Lung (tissue), 11 donors: ENCODE measurements at regions not wholly inside any gene's neighbourhood (a gene's known extent, or its start where the extent isn't known, plus 50 kb on each side); places are given as distances from the start of the nearest gene placed in this dataset.

Source experiments
- ATAC-seq: fragments of 200-7000 bp; cut with Tn5 transposase; one replicate; pipeline ENCODE4 v1.9.1; 2020; ENCODE audit warnings: moderate number of reproducible peaks; ENCODE audit not compliant: insufficient read depth, low FRiP score
- DNase-seq, 3 donors: peaks; one replicate each; pipeline ENCODE4 v3.0.0-alpha.2; 2013 to 2017
- H3K27ac ChIP-seq, 2 donors: one replicate each; pipeline ENCODE4 v1.5.1; 2013; ENCODE audit warnings: mild to moderate bottlenecking in 2 of 2, moderate library complexity in 2 of 2, control low read depth in 1 of 2, inconsistent platforms in 1 of 2, low read depth in 1 of 2, low read length in 1 of 2
- H3K27me3 ChIP-seq, 3 donors: one replicate each; pipeline ENCODE4 v1.5.1; 2013; ENCODE audit warnings: low read length in 2 of 3; ENCODE audit not compliant: control insufficient read depth in 3 of 3, insufficient read depth in 3 of 3
- H3K36me3 ChIP-seq, 4 donors: one replicate each; pipeline ENCODE4 v1.5.1; 2013; ENCODE audit warnings: low read length in 4 of 4, mild to moderate bottlenecking in 1 of 4, moderate library complexity in 1 of 4; ENCODE audit not compliant: control insufficient read depth in 4 of 4, insufficient read depth in 4 of 4
- H3K4me1 ChIP-seq, 5 donors: one replicate each; pipeline ENCODE4 v1.5.1; 2013; ENCODE audit warnings: low read length in 5 of 5, mild to moderate bottlenecking in 2 of 5, moderate library complexity in 1 of 5; ENCODE audit not compliant: control insufficient read depth in 5 of 5, insufficient read depth in 5 of 5
- H3K4me3 ChIP-seq: one replicate; pipeline ENCODE4 v1.5.1; 2013; ENCODE audit warnings: mild to moderate bottlenecking, control low read depth, moderate library complexity
- H3K9ac ChIP-seq, 2 donors: one replicate each; pipeline ENCODE4 v1.5.1; 2013; ENCODE audit warnings: low read length in 2 of 2, control low read depth in 1 of 2; ENCODE audit not compliant: insufficient read depth in 1 of 2
- H3K9me3 ChIP-seq, 4 donors: one replicate each; pipeline ENCODE4 v1.5.1; 2013; ENCODE audit warnings: low read length in 3 of 4, mild to moderate bottlenecking in 1 of 4, moderate library complexity in 1 of 4; ENCODE audit not compliant: control insufficient read depth in 4 of 4, insufficient read depth in 3 of 4
- WGBS, 2 donors: extraction: QIAGEN DNeasy Blood & Tissue Kit; methylation state at CpG; one replicate each; pipeline ENCODE4 v1.1.7; 2013; 5-methylcytosine and 5-hydroxymethylcytosine counted together
- TF ChIP-seq, protein P1 (sequence below): IDR thresholded peaks from 2 replicates; pipeline ENCODE4 v1.5.1; 2012; ENCODE audit warnings: mild to moderate bottlenecking; ENCODE audit errors: control extremely low read depth, extremely low read depth
- donor health status: control.
- donor health status: control.
- donor health status: Bipolar disorder and iron deficiency.
- donor health status: healthy.
- donor health status: DM: yes; HTN: yes; CAD: no.

DNA sequence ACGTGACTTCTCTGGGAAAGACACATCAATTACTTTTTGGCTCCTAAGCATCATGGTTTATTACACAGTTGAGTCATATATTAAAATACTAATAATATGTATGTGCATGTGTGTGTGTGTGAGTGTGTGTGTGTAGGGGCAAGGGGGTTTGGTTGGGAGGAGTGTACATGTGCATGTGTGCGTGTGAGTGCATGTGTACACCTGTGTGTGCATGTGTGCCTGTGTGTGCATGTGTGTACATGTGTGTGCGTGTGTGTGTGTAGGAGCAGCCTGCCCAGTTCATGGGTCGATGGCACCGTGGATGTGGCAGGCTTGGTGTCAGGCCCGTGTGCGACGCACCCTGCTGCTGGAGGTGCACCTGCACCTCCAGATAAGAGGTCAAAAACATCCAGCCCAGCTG is 99.0 kb upstream of the SNTG2 start:
- 85 to 87% methylated on average over 8 of the region's 8 CpGs for WGBS, 2 donors
- Histone ChIP-seq H3K27ac (no peak overlapping the region), H3K4me1 (peaks cover 0 to 3% (median 0%) of the 10 kb centered on the region in 5 donors), H3K4me3 (no peak overlapping the region), H3K27me3 (no peaks in the 10 kb centered on the region), H3K9ac (no peak overlapping the region), H3K9me3 (no peaks in the 10 kb centered on the region), H3K36me3 (no peaks in the 10 kb centered on the region)
- TF ChIP-seq, protein P1, sequence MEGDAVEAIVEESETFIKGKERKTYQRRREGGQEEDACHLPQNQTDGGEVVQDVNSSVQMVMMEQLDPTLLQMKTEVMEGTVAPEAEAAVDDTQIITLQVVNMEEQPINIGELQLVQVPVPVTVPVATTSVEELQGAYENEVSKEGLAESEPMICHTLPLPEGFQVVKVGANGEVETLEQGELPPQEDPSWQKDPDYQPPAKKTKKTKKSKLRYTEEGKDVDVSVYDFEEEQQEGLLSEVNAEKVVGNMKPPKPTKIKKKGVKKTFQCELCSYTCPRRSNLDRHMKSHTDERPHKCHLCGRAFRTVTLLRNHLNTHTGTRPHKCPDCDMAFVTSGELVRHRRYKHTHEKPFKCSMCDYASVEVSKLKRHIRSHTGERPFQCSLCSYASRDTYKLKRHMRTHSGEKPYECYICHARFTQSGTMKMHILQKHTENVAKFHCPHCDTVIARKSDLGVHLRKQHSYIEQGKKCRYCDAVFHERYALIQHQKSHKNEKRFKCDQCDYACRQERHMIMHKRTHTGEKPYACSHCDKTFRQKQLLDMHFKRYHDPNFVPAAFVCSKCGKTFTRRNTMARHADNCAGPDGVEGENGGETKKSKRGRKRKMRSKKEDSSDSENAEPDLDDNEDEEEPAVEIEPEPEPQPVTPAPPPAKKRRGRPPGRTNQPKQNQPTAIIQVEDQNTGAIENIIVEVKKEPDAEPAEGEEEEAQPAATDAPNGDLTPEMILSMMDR = no peak
- DNase-seq (no peak), ATAC-seq (no peak)

DNA sequence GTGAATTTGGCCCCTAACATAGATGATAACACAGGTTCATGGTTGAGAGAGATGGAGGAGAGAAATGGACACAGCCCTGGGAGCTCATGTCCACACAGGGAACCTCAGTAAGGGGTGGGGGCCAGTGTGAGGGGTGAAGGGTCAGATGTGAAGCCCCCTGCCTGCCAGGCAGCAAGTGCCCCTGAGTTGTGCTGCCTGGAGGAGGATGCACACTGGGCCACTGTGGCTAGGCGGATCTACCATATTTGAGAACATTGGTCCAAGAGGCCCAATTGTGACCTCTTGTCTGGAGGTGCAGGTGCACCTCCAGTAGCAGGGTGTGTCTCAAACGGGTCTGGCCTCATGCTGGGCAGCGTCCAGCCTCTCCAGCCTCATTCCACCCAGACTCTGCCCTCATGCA is 99.6 kb upstream of the SNTG2 start:
- Histone ChIP-seq H3K4me1 (no peaks in the 10 kb centered on the region), H3K36me3 (no peaks in the 10 kb centered on the region), H3K27me3 (no peaks in the 10 kb centered on the region), H3K27ac (no peak overlapping the region), H3K9ac (no peak overlapping the region), H3K4me3 (no peak overlapping the region), H3K9me3 (peaks cover 0 to 2% (median 0%) of the 10 kb centered on the region in 4 donors)
- ATAC-seq = no peak
- no peak for DNase-seq
- TF ChIP-seq, protein P1 = no peak
- 79 to 86% methylated on average over 3 of the region's 3 CpGs for WGBS, 2 donors

DNA sequence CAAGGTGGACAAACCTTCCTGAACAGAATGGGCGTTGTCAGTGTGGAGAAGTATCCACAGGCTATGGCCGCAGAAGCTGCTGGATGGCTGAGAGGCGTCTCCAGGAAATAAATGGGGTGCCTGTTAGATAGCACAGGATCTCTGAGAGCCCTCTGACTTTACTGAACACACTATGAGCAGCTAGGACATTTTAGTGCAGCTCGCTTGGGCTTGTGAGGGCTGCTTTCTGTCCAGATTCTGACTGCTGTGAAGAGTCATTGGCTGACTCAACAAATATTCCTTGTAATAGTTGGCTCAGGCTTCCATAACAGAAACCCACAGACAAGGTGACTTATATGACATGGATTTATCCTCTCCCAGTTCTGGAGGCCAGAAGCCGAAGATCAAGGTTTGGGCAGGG is 100.2 kb upstream of the SNTG2 start:
- ATAC-seq (no peak), DNase-seq (no peak)
- 65 to 73% methylated on average over 5 of the region's 5 CpGs for WGBS, 2 donors
- H3K4me1 ChIP-seq = no peaks in the 10 kb centered on the region
- H3K27ac ChIP-seq = no peak overlapping the region
- no peak overlapping the region for H3K4me3 ChIP-seq
- no peaks in the 10 kb centered on the region for H3K27me3 ChIP-seq
- H3K36me3 ChIP-seq = no peaks in the 10 kb centered on the region
- H3K9ac ChIP-seq = no peak overlapping the region
- H3K9me3 ChIP-seq = peaks cover 0 to 3% (median 0%) of the 10 kb centered on the region in 4 donors
- TF ChIP-seq, protein P1 = no peak

DNA sequence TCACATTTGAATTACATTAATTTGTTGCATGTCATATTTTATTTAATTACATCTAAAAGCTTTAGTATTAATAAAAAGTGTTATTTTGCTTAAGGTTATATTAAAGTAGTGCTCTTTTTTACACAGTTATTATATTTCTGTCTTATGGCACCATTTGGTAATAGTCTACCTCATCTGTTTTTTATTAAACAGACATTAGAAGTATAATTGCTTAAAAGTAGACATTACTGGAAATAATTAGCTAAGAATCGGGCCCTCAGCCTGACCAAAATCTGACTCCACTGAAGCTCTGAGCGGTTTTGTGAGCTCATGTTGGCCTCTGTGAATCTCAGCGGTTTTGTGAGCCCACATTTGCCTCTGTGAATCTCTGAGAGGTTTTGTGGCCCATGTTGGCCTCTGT is 102.5 kb upstream of the SNTG2 start:
- Histone ChIP-seq H3K27me3 (peaks cover 0 to 8% (median 0%) of the 10 kb centered on the region in 3 donors), H3K9ac (no peak overlapping the region), H3K4me1 (no peaks in the 10 kb centered on the region), H3K36me3 (no peaks in the 10 kb centered on the region), H3K4me3 (no peak overlapping the region), H3K9me3 (peaks cover 0 to 3% (median 0%) of the 10 kb centered on the region in 4 donors), H3K27ac (no peak overlapping the region)
- 88% methylated on average over 3 of the region's 3 CpGs for WGBS, 2 donors
- ATAC-seq = no peak
- DNase-seq = no peak
- TF ChIP-seq, protein P1 = no peak
